ENCODE measurements at regions not wholly inside any gene's neighbourhood (a gene's known extent, or its start where the extent isn't known, plus 50 kb on each side); places are given as distances from the start of the nearest gene placed in this dataset.
"Not testable (repeated sequence)": the region's sequence is repeated elsewhere in the genome, so short reads cannot be mapped to it uniquely, and the experiment has no call there.

- TF ChIP-seq EZH2phosphoT487 (IDR thresholded peaks at IDR 0.05; ENCODE audit: low read depth) (no peak), CTCF (IDR thresholded peaks at IDR 0.05; ENCODE audit: low read depth, low read length) (no peak)
- Histone ChIP-seq H3K27me3 (ENCODE audit: low read depth, low read length) (no peaks in the 10 kb centered on the region), H2AFZ (ENCODE audit: low read depth, low read length) (no peak overlapping the region), H3K36me3 (replicated peaks; ENCODE audit: low read depth, low read length) (no peaks in the 10 kb centered on the region), H4K20me1 (ENCODE audit: insufficient read depth, low read length) (no peaks in the 10 kb centered on the region), H3K9me3 (ENCODE audit: insufficient read depth, low read length) (no peaks in the 10 kb centered on the region), H3K9ac (ENCODE audit: low read length) (no peak overlapping the region), H3K4me1 (ENCODE audit: low read length) (no peaks in the 10 kb centered on the region), H3K4me2 (ENCODE audit: low read length) (no peak overlapping the region), H3K4me3 (ENCODE audit: low read length) (no peak overlapping the region), H3K27ac (ENCODE audit: low read length) (no peak overlapping the region), H3K79me2 (ENCODE audit: low read length) (no peaks in the 10 kb centered on the region)
Observed at GRCh38 chr2:72026819-72027425, 120.7 kb downstream of the CYP26B1 start.

GRCh38 chr2:72024451-72025175, 123.0 kb downstream of the CYP26B1 start:
- Histone ChIP-seq H3K36me3 (replicated peaks; ENCODE audit: low read depth, low read length) (no peaks in the 10 kb centered on the region), H3K4me3 (ENCODE audit: low read length) (no peak overlapping the region), H3K4me2 (ENCODE audit: low read length) (no peak overlapping the region), H3K79me2 (ENCODE audit: low read length) (no peaks in the 10 kb centered on the region), H3K9ac (ENCODE audit: low read length) (no peak overlapping the region), H3K27me3 (ENCODE audit: low read depth, low read length) (no peaks in the 10 kb centered on the region), H2AFZ (ENCODE audit: low read depth, low read length) (no peak overlapping the region), H4K20me1 (ENCODE audit: insufficient read depth, low read length) (no peaks in the 10 kb centered on the region), H3K4me1 (ENCODE audit: low read length) (no peaks in the 10 kb centered on the region), H3K27ac (ENCODE audit: low read length) (no peak overlapping the region), H3K9me3 (ENCODE audit: insufficient read depth, low read length) (no peaks in the 10 kb centered on the region)
- TF ChIP-seq EZH2phosphoT487 (IDR thresholded peaks at IDR 0.05; ENCODE audit: low read depth) = no peak
- no peak for TF ChIP-seq CTCF (IDR thresholded peaks at IDR 0.05; ENCODE audit: low read depth, low read length)

GRCh38 chr2:72023678-72024390, 123.8 kb downstream of the CYP26B1 start:
- Histone ChIP-seq H3K27me3 (ENCODE audit: low read depth, low read length) (no peaks in the 10 kb centered on the region), H2AFZ (ENCODE audit: low read depth, low read length) (no peak overlapping the region), H3K4me1 (ENCODE audit: low read length) (no peaks in the 10 kb centered on the region), H3K4me2 (ENCODE audit: low read length) (no peak overlapping the region), H3K79me2 (ENCODE audit: low read length) (no peaks in the 10 kb centered on the region), H3K27ac (ENCODE audit: low read length) (no peak overlapping the region), H4K20me1 (ENCODE audit: insufficient read depth, low read length) (no peaks in the 10 kb centered on the region), H3K9me3 (ENCODE audit: insufficient read depth, low read length) (no peaks in the 10 kb centered on the region), H3K4me3 (ENCODE audit: low read length) (no peak overlapping the region), H3K36me3 (replicated peaks; ENCODE audit: low read depth, low read length) (no peaks in the 10 kb centered on the region), H3K9ac (ENCODE audit: low read length) (no peak overlapping the region)
- TF ChIP-seq CTCF (IDR thresholded peaks at IDR 0.05; ENCODE audit: low read depth, low read length) = no peak
- TF ChIP-seq EZH2phosphoT487 (IDR thresholded peaks at IDR 0.05; ENCODE audit: low read depth) = no peak

- H3K9ac ChIP-seq (ENCODE audit: low read length); H3K27ac ChIP-seq (ENCODE audit: low read length); H3K79me2 ChIP-seq (ENCODE audit: low read length); H4K20me1 ChIP-seq (ENCODE audit: insufficient read depth, low read length); H2AFZ ChIP-seq (ENCODE audit: low read depth, low read length); H3K9me3 ChIP-seq (ENCODE audit: insufficient read depth, low read length); H3K27me3 ChIP-seq (ENCODE audit: low read depth, low read length); H3K4me3 ChIP-seq (ENCODE audit: low read length); H3K4me1 ChIP-seq (ENCODE audit: low read length); H3K4me2 ChIP-seq (ENCODE audit: low read length); H3K36me3 ChIP-seq (replicated peaks; ENCODE audit: low read depth, low read length): not testable (repeated sequence)
Observed at GRCh38 chr2:72021371-72021770, 126.3 kb downstream of the CYP26B1 start.
